GOT3 (cell line): ENCODE measurements at regions not wholly inside any gene's neighbourhood (a gene's known extent, or its start where the extent isn't known, plus 50 kb on each side); places are given as distances from the start of the nearest gene placed in this dataset.
A peak's percentile ranks its signal among the peaks of the same experiment; 100 is the strongest.
"Not testable (repeated sequence)": the region's sequence is repeated elsewhere in the genome, so short reads cannot be mapped to it uniquely, and the experiment has no call there.

ENCODE experiments used
- DNase-seq: peaks from one replicate; lab custom pipeline; 2025; ENCODE audit warnings: mixed read lengths; lab: John Stamatoyannopoulos, UW

DNA sequence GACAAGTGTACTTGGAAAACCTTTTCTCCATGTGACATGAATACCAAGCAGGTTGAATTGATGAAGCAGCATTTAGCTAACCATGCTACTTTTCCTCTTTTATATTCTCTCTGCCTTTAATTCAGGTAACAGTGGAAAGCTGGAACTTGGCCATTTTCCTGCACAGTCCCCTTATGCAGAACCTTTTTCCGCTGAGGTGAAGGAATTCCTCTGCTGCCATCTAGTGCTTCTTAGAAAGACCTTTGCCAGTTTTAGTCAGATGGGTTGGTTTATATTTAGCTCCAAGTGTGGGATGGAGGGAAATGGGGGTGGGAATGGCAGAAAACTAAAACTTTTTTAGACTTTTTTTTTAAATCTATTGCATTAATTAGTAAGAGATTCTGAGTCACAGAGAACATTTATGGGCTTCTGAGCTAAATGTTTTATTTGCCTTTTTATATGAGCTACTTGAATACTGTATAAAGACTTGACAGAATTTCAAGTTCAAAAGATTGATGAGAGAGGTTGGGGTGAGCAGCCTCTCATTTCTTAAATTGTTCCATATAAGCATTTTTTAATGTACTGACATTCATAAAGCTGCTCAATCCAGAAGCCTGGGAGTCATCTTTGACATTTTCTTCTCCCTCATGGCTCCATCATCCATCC lies 153.9 kb upstream of the ZC3H12C start:
- no peak for DNase-seq

DNA sequence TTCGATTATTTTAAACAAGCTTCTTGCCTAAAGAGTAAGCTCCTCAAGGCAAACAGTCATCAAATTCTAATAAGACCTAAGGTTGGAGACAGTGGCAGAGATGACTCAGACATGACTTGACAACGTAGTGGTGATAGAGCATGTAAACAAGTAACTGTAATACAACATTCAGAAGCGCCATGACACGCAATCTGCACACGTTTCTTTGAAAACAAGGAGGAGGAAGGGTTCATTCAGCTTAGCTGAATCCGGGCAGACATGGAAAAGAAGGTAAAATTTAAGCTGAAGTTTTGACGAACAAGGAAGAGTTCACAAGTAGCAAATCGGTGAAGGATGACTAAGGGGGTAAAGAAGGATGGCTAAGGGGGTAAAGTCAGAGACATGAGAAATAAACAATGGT lies 152.4 kb upstream of the ZC3H12C start:
- no peak for DNase-seq

DNA sequence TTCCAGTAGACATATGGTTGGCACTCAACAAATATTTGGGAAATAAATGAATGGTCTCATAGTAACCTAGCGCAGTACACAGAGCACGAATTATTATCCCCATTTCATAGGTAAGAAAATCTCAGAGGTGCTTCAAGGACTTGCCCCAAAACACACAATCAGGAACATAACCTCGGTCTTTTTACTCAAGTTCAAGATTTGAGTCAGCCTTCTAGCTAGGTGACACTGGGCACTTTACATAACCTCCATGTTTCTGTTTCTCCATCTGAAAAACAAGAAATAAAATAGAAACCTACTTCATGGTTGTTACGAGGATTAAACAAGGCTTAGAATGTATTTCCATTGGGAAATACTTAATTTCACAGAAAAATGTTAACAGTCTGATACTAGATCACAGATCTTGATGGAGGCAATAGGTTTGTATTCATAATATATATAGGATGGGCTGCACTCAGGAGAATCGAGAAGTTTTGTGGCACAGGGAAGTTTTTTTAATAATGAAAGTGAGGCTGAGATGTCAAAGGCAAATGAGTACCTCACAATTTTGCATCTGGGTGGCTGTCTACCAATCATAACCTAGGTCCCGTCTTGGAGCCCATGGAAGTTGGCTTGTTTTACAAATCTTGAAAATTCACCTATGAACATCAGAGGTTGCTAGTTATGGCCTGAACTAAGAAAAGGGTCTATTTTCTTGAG lies 147.4 kb upstream of the ZC3H12C start:
- no peak for DNase-seq

DNA sequence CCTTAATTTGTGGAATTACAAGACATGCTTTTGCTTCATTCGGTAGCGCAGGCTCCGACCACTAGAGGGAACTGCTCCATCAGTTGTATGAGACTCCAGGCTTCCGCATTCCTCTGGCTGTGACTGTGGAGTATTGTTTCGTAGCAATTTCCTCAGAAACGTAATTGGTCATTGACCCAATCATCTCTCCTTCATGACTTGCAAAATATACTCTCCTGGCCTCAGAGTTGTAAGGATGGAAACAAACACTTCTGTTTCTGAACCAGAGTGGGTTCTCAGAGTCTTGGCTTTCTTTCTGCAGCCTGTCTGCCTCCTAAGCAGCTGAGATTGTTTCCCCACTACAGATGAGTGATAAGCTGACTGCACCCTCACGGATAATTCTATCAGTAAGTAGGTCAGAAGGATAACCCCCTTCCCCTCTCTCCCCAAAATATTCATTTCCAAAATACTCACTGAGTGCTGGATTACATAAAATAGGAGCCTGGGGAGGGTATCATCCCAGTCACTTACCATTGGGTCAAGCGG lies 146.8 kb upstream of the ZC3H12C start:
- peak; percentile 19 for DNase-seq

DNA sequence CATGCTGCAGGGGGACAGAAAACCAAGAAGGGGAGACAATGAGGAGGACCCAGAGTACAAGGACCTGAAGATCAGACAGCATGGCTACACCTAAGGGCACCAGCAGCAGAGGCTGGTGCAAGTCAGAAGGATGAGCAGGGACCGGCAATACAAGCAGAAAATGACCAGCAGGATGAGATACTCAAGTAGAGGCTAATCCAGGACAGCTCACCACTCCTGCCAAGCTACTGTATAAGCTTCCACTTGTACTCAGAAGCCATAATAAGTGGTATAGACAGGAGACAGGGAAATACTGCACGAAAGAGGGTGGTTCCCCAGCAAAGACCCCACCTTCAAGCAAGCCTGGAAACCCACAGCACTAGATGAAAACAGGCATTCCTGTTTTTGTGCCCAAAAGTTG lies 138.7 kb upstream of the ZC3H12C start:
- DNase-seq, result no peak

DNA sequence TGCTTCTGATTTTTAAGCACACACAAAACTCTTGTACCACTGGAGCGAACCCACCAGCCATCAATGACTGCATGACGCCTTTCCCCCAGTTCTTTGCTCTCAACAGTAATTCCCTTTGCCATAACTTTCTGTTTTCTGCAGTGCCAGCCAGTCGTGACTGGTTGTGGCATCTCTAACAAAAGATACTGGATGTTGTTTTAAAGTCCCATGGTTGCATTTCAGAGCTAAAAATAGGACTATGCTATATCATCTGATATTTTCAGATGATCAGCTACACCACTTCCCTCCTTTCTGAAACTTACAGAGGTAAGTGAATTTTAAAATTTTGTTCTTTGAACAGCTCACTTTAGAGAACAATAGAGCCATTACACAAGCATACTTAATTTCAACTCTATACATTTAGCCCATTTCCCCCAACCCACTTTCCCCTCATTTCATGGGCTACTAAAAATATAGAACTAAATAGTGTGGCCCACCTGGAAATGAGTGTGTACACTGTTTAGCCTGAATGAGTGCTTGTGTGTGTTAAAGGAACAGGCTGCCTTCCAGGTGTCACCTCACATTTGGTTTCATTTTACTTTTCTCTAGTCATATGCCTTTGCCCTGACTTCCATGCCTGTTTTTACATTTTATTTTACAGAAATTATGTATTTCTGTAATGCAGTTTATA lies 136.9 kb upstream of the ZC3H12C start:
- no peak for DNase-seq

DNA sequence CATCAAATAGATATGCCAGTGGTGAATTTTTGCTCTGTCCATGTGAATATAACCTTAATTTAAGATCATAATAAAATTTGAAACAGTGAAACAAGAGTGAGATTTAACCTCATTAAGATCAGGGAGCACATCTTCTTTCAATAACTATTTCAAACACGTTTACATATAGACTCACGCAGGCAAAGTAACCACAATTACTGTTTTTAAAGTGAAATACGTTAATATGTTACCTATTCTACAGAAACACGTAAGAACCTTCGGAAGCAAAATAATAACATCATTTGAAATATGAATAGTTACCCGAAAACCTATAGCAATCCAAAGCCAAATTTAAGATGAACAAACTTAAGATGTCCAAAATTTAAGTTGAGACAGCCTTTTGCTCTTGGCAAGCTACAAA lies 136.2 kb upstream of the ZC3H12C start:
- DNase-seq, result no peak

DNA sequence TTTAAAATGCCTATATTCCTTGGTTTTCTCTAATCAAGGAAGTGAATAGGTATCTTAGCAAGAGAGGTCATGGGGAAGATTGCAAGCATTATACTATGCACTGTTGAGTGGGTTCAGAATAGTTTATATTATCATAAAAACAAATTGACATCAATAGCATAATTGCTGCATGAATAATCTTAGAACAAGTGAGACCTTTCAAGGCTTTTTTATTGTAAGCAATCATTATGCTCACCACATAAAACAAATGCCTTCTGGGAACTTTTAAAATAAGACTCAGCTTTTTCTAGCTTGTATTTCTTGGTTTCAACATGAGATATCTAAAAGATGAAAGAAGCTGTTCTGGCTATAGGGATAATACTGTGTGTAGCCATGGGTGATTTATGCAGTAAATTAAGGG lies 135.6 kb upstream of the ZC3H12C start:
- no peak for DNase-seq

DNA sequence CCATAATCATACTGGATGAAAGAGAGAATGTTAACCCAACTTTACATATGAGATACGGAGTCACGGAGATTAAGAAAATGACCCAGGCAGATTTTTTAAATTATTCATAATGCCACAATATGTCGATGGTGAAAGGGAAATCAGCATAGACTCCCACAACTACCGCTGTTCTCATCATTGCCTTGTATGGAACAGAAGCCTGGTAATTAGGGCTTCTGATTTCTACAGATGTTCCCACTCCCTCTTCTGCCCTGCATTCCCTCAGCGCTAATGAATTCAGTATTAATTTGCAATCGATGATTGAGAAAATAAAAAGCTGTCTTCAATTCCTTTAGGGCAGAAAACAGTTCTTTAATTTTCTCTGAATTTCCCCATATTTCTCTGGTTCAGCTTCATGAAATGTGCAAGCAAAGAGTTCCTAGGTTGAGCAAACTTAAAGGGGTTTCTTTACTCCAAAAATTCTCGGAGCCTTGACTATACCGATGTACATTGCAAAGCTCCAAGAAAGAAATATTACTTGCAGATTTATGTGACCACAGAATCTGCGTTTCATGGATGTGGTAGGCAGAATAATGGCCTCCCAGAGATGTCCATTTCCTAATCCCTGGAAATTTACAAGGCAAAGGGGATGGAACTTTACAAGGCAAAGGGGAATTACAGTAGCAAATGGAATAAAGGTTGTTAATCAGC lies 134.9 kb upstream of the ZC3H12C start:
- no peak for DNase-seq

DNA sequence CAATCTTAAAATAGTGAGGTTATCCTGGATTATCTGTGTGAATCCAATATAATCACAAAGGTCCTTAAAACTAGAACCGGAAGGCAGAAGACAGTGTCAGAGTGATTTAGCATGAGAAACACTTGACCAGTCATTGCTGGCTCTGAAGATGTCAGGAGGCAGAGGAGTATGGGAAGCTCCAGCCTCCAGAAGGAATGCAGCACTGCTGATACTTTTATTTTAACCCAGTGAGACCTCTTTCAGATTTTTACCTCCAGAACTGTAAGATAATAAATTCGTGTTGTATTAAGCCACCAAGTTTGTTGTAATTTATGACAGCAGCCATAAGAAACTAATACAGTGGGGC lies 134.4 kb upstream of the ZC3H12C start:
- no peak for DNase-seq

DNA sequence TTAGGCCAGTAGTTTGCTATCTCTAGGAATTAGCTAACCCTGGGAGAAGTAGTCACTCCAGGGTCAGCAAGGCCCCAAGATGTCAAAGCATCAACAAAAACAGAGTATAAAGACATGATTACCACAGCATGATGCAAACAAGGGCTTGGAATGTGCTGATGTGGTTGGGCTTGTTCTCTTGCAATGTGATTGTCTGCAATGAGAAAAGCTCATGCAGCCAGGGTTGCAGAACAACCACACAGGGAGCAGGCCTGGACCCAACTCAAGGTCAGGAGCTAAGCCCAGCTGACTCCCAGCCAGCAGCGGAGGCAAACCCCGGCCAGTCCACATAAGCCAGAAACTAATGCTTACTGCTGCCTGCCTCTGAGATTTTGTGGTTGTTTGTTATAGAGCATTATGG lies 132.4 kb upstream of the ZC3H12C start:
- no peak for DNase-seq

DNA sequence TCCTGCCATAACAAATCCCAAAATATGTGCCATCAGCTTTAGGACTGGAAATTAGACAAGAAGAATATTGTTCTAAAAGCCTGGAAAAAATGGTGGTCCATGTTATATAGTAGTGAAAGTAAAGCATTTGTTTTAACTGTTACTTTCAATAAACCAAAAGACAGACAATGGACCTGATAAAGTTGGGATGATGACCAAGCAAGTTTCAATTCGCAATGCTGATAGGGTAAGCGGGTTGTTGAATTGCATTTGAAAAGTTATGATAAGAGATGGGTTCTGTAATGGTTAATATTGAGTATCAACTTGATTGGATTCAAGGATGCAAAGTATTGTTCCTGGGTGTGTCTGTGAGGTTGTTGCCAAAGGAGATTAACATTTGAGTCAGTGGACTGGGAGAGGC lies 131.9 kb upstream of the ZC3H12C start:
- no peak for DNase-seq

DNA sequence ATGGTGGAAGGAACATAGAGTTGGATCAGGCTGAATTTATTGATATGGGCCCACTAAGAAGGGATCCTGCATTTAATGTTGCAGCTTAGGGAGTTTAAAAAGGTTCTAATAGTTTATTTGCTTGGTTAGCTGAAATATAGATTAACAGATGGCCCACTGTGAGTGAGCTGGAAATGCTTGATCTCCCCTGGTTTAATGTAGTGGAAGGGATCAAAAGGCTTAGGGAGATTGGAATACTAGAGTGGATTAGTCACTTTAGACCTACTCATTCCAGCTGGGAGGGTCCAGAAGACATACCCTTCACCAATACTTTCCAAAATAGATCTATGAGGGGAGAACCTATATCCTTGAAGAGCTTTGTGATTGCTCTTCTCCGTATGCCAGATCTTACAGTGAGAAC lies 130.1 kb upstream of the ZC3H12C start:
- DNase-seq, result no peak

DNA sequence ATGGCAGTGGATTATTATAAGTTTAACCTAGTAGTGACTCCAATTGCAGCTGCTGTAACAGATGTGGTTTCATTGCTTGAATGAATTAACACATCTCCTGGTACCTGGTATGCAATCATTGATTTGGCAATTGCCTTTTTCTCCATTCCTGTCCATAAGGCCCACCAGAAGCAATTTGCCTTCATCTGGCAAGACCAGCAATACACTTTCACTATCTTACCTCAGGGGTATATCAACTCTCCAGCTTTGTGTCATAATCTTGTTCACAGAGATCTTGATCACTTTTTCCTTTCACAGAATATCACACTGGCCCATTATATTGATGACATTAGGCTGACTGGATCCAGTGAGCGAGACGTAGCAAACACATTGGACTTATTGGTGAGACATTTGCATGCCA lies 128.7 kb upstream of the ZC3H12C start:
- no peak for DNase-seq

DNA sequence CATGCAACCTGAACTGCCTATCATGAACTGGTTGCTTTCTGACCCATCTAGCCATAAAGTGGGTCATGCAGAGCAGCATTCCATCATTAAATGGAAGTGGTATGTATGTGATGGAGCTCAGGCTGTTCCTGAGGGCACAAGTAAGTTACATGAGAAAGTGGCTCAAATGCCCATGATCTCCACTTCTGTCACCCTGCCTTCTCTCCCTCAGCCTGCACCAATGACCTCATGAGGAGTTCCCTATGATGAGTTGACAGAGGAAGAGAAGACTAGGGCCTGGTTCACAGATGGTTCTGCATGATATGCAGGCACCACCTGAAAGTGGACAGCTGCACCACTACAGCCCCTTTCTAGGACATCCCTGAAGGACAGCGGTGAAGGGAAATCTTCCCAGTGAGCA lies 127.7 kb upstream of the ZC3H12C start:
- DNase-seq, result not testable (repeated sequence)

DNA sequence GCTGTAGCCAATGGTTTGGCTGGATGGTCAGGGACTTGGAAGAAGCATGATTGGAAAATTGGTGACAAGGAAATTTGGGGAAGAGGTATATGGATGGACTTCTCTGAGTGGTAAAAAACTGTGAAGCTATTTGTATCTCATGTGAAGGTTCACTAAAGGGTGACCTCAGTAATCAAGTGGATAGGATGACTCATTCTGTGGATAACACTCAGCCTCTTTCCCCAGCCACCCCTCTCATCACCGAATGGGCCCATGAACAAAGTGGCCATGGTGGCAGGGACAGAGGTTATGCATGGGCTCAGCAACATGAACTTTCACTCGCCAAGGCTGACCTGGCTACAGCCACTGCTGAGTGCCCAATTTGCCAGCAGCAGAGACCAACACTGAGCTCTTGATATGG lies 127.3 kb upstream of the ZC3H12C start:
- not testable (repeated sequence) for DNase-seq

DNA sequence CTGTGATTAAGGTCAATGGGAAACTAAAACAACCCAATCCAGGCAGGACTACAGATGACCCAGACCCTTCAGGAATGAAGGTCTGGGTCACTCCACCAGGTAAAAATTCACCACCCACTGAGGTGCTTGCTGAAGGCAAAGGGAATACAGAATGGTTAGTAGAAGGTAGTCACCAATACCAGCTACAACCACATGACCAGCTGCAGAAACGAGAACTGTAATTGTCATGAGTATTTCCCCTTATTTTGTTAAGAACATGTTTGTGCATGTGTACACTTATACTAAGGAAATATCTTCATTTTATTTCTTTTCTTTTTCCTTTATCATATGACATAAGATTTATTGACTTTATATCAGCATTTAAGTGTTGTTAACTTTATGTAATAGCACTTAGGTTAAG lies 126.1 kb upstream of the ZC3H12C start:
- DNase-seq, result not testable (repeated sequence)

DNA sequence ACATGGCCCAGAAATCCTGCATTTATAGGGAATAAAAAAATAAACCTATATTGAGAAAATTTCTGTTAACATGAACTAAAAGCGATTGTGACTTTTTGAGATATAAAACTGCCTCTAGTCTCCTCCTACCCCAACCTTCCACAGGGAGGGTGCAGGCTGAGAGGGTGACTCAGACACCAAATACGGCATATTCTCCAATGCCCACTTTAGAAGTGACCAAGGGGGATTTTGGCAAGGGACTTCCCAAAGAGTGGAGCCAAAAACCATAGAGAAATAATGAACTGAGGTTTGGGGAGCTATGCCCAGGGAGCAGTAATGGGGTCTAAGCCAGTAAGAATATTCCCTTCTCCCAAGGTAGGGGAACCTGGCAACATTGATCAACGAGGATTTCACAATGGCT lies 124.9 kb upstream of the ZC3H12C start:
- DNase-seq, result no peak

DNA sequence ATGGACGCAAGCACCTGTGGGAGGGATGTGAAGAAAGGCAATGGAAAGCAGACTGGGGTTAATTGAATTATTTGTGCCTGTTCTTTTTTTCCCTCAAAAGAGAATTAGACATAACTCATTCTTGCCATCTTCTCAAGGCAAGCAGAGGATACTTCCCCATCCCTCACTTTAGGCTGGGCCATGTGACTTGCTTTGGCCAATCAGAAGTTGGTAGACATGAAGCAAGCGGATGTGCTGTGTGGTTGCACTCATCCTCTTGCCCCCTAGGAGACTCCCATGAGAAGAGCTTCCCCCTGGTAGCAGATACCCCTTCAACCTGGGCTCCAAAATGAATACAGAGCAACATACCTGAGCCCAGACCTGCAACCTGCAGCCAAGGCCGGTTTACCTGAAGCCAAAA lies 124.4 kb upstream of the ZC3H12C start:
- no peak for DNase-seq

DNA sequence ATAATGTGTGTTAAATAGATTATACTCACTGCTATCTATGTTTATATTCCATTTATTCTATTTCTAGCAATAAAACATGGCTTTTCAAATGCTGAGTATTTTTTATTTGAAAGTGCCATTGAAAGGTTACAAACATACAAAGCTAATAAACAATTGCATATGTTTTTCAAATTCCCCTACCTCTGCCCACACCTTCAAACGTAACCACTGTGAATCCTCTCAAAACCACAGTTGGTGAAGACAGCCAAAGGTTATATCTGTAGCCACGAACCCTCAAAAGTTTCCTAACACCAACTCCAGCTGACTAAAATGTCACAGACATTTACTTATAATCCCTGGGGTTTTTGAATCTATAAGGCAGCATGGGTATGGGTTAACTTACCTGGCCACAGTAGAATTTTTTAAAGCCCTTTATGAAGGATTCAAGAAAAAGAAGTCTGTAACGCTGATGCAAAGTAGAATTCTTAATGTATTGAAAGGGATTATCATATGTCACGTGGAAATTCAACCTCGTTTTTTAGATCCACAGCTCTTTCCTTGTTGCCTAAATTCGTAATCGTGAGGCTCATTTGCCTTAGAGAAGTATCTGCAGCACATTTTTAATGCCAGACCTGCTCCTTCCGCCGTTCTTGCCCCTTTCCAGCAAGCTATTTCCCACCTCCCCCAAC lies 122.5 kb upstream of the ZC3H12C start:
- DNase-seq, result no peak

DNA sequence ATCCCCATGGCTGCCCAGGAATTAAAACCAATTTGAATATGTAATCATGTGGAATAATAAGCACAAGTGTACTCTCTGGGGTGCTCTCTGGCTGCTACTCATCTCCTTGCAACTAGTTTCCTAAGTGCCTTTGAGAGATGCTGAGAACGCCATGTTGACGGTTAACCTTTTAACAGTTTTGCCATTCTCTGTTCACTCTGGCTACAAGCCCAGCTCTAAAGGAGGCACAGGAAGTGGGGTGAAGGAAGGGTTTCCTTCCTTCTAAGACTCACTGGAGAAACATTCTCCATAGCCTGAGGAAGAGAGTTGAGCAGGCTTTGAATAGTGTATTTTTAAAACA lies 122.0 kb upstream of the ZC3H12C start:
- no peak for DNase-seq

DNA sequence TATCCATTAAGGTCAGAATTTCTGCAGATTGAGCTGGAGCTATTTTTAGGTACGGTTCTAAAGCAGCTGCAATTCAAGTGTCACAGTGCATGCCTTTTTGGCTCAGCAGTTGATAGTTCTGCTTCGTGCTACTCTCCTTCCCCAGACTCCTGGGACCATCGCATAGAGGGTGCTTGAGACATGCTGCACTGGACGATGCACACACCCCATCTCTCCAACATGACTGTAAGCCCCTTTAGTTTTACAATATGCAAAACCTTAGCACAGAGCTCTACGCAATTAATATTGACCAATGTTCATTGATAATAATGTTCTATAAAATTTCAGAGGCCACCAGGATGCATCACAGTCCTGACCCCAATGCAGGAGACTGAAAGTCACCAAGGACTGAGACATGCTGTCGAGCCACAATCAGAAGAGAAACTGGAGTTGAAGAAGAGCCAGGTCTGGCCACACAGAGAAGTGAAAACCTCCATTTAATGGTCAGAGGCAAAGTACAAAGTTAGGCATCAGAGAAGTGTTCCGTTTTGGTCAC lies 120.9 kb upstream of the ZC3H12C start:
- DNase-seq, result no peak
